ENCODE measurements at regions not wholly inside any gene's neighbourhood (a gene's known extent, or its start where the extent isn't known, plus 50 kb on each side); places are given as distances from the start of the nearest gene placed in this dataset.

- H3K9me3 ChIP-seq (ENCODE audit: control insufficient read depth, low read depth, low read length), result no peaks in the 10 kb centered on the region
Observed at GRCh38 chr6:160891690-160892089, 99.9 kb upstream of the MAP3K4 start.

DNA sequence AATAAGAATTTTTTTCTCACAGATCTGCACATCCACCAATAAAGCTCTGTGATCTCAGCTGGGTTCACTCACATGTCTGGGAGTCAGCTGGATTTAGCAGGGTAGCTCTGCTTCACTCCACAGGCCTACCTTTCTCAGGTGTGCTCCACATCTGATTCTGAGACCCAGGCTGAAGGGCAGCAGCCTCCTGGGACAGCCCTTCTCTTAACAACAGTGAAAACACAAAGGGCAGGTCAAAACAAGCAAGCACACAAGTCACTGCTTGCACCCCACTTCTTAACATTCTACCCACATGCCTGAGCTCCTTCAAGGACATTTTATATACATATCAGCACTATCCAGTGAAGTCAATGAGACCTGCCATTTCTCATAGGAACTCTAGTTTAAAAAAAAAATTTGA, 96.0 kb upstream of the MAP3K4 start:
- Histone ChIP-seq H3K4me3 (ENCODE audit: low read length) (no peak overlapping the region), H3K27ac (ENCODE audit: low read length) (no peak overlapping the region), H3K9me3 (ENCODE audit: control insufficient read depth, low read depth, low read length) (no peaks in the 10 kb centered on the region), H3K36me3 (ENCODE audit: control insufficient read depth, insufficient read depth, low read length) (no peaks in the 10 kb centered on the region), H3K4me1 (ENCODE audit: control insufficient read depth, insufficient read depth, low read length) (peaks cover 17% of the 10 kb centered on the region), H3K27me3 (ENCODE audit: control insufficient read depth, insufficient read depth, low read length) (no peaks in the 10 kb centered on the region)
- no peak for DNase-seq

More at GRCh38 chr6:160891690-160892089, 99.9 kb upstream of the MAP3K4 start:
- H3K27me3 ChIP-seq (ENCODE audit: control insufficient read depth, insufficient read depth, low read length), result no peaks in the 10 kb centered on the region
- H3K27ac ChIP-seq (ENCODE audit: low read length), result no peak overlapping the region
- no peaks in the 10 kb centered on the region for H3K36me3 ChIP-seq (ENCODE audit: control insufficient read depth, insufficient read depth, low read length)
- H3K4me3 ChIP-seq (ENCODE audit: low read length), result no peak overlapping the region
- DNase-seq, result no peak
- no peaks in the 10 kb centered on the region for H3K4me1 ChIP-seq (ENCODE audit: control insufficient read depth, insufficient read depth, low read length)
- no CpG with 5 or more reads among the region's 2 CpGs for WGBS (ENCODE audit: insufficient coverage, low lambda C conversion rate)

DNA sequence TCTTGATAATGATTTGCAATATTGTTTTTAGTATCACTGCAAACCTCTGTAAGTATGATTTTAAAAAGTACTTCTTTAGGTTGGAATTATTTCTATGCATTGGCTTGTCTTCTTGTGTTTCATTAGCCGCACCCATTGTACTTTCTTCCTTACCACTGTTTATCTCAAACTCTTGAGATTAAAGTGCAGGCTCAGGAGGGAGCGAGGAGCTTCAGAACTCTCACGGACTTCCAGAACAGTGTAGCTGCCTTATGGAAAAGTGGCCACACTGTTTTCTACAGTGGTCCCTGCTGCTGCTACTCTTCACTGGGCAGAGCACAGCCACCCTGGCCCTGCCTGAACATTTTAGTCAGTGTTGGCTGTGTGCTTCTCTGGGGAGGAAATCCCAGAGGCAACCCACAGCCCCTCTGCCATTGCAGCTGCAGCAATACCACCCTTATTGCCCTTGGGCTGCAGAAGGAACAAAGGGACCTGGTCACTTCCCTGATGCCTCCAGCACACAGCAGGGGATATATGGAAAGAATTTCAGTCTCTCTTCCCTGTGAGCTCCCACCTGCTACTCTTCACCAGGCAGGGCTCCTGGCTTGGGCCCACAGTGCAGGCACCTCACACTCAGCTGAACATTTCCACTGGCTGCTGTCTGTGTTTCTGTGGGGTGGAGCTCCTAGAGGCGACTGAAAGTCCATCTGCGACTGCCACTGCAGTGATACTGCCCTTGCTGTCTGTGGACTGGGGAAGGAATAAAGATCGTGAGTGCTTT, 91.7 kb upstream of the MAP3K4 start:
- no peaks in the 10 kb centered on the region for H3K9me3 ChIP-seq (ENCODE audit: control insufficient read depth, low read depth, low read length)
- H3K4me3 ChIP-seq (ENCODE audit: low read length), result no peak overlapping the region
- no peaks in the 10 kb centered on the region for H3K36me3 ChIP-seq (ENCODE audit: control insufficient read depth, insufficient read depth, low read length)
- DNase-seq, result peak; percentile 48 to 77
- H3K27me3 ChIP-seq (ENCODE audit: control insufficient read depth, insufficient read depth, low read length), result no peaks in the 10 kb centered on the region
- WGBS (ENCODE audit: insufficient coverage, low lambda C conversion rate), result no CpG with 5 or more reads among the region's 6 CpGs
- peaks cover 20% of the 10 kb centered on the region for H3K4me1 ChIP-seq (ENCODE audit: control insufficient read depth, insufficient read depth, low read length)
- peak overlapping the region; percentile 67 for H3K27ac ChIP-seq (ENCODE audit: low read length)

GRCh38 chr6:160911949-160912348, 79.6 kb upstream of the MAP3K4 start:
- no peak for DNase-seq
- Histone ChIP-seq H3K4me3 (ENCODE audit: low read length) (no peak overlapping the region), H3K27me3 (ENCODE audit: control insufficient read depth, insufficient read depth, low read length) (no peaks in the 10 kb centered on the region), H3K4me1 (ENCODE audit: control insufficient read depth, insufficient read depth, low read length) (no peaks in the 10 kb centered on the region), H3K27ac (ENCODE audit: low read length) (no peak overlapping the region), H3K36me3 (ENCODE audit: control insufficient read depth, insufficient read depth, low read length) (no peaks in the 10 kb centered on the region), H3K9me3 (ENCODE audit: control insufficient read depth, low read depth, low read length) (peaks cover 18% of the 10 kb centered on the region)
- 100% methylated on average over 1 of the region's 5 CpGs for WGBS (ENCODE audit: insufficient coverage, low lambda C conversion rate)

GRCh38 chr6:160912411-160912810, 79.2 kb upstream of the MAP3K4 start:
- H3K36me3 ChIP-seq (ENCODE audit: control insufficient read depth, insufficient read depth, low read length), result no peaks in the 10 kb centered on the region
- peaks cover 1% of the 10 kb centered on the region for H3K4me1 ChIP-seq (ENCODE audit: control insufficient read depth, insufficient read depth, low read length)
- WGBS (ENCODE audit: insufficient coverage, low lambda C conversion rate), result no CpG with 5 or more reads among the region's 6 CpGs
- DNase-seq, result no peak
- H3K27ac ChIP-seq (ENCODE audit: low read length), result no peak overlapping the region
- no peak overlapping the region for H3K4me3 ChIP-seq (ENCODE audit: low read length)
- H3K27me3 ChIP-seq (ENCODE audit: control insufficient read depth, insufficient read depth, low read length), result no peaks in the 10 kb centered on the region
- H3K9me3 ChIP-seq (ENCODE audit: control insufficient read depth, low read depth, low read length), result peaks cover 14% of the 10 kb centered on the region

DNA sequence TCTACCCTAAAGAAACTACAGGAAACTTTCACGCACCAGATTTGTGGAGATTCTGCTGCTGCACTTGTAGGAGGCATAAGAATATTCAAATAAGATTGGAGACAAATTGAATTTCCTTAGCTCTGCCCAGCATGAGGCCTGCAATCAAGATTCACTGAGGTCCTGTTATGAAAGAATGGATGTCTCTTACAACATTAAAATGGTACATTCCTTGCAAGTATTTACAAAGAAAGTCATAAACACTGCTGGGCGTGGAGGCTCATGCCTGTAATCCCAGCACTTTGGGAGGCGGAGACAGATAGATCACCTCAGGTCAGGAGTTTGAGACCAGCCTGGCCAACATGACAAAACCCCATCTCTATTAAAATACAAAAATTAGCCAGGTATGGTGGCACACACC, 74.0 kb upstream of the MAP3K4 start:
- no peak overlapping the region for H3K4me3 ChIP-seq (ENCODE audit: low read length)
- no peaks in the 10 kb centered on the region for H3K36me3 ChIP-seq (ENCODE audit: control insufficient read depth, insufficient read depth, low read length)
- peaks cover 8% of the 10 kb centered on the region for H3K9me3 ChIP-seq (ENCODE audit: control insufficient read depth, low read depth, low read length)
- peak overlapping the region; percentile 78 for H3K27ac ChIP-seq (ENCODE audit: low read length)
- H3K27me3 ChIP-seq (ENCODE audit: control insufficient read depth, insufficient read depth, low read length), result no peaks in the 10 kb centered on the region
- peaks cover 24% of the 10 kb centered on the region for H3K4me1 ChIP-seq (ENCODE audit: control insufficient read depth, insufficient read depth, low read length)
- DNase-seq, result peak; percentile 42 to 62
- no CpG with 5 or more reads among the region's 3 CpGs for WGBS (ENCODE audit: insufficient coverage, low lambda C conversion rate)

DNA sequence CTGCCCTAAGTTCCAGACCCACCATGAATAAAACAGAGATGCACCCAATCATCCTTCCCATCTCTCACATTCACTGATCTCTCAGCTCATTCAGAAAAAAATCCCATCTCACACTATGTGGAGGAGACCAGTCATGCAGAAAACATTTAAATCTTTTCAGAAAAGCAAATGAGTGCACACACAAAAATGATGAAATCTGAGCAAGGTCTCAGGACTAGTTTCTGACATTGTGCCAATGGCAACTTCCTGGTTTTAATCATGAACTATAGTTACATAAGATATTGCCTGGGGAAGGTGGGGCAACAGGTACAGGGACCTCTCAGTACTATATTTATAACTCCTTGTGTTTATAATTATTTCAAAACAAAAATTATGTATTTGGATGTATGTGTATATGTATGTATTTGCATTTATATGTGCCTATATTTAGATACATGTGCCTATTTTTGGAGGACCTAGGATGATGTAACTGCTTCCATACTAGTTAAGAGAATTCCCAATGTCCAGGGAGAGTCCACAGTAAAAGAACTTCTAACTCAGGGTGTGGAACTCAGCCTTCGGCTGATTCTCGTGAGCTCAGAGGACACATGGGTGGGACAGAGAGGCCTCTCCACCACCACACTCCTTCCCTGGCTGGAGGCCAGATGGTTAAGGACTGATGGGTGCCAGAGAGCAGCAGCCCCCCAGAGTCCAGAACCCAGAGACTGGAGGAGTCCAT, 71.7 kb upstream of the MAP3K4 start:
- peak; percentile 35 to 75 for DNase-seq
- Histone ChIP-seq H3K27me3 (ENCODE audit: control insufficient read depth, insufficient read depth, low read length) (no peaks in the 10 kb centered on the region), H3K36me3 (ENCODE audit: control insufficient read depth, insufficient read depth, low read length) (no peaks in the 10 kb centered on the region), H3K4me1 (ENCODE audit: control insufficient read depth, insufficient read depth, low read length) (peaks cover 24% of the 10 kb centered on the region), H3K4me3 (ENCODE audit: low read length) (no peak overlapping the region), H3K9me3 (ENCODE audit: control insufficient read depth, low read depth, low read length) (no peaks in the 10 kb centered on the region), H3K27ac (ENCODE audit: low read length) (peak overlapping the region; percentile 78)
- no CpG with 5 or more reads among the region's 2 CpGs for WGBS (ENCODE audit: insufficient coverage, low lambda C conversion rate)

- Histone ChIP-seq H3K36me3 (ENCODE audit: control insufficient read depth, insufficient read depth, low read length) (no peaks in the 10 kb centered on the region), H3K4me1 (ENCODE audit: control insufficient read depth, insufficient read depth, low read length) (peaks cover 24% of the 10 kb centered on the region), H3K4me3 (ENCODE audit: low read length) (no peak overlapping the region), H3K27ac (ENCODE audit: low read length) (no peak overlapping the region), H3K9me3 (ENCODE audit: control insufficient read depth, low read depth, low read length) (no peaks in the 10 kb centered on the region), H3K27me3 (ENCODE audit: control insufficient read depth, insufficient read depth, low read length) (no peaks in the 10 kb centered on the region)
- 80% methylated on average over 1 of the region's 3 CpGs for WGBS (ENCODE audit: insufficient coverage, low lambda C conversion rate)
- DNase-seq, result no peak
Observed at GRCh38 chr6:160921095-160921494, 70.5 kb upstream of the MAP3K4 start.

- Histone ChIP-seq H3K36me3 (ENCODE audit: control insufficient read depth, insufficient read depth, low read length) (no peaks in the 10 kb centered on the region), H3K27ac (ENCODE audit: low read length) (no peak overlapping the region), H3K4me1 (ENCODE audit: control insufficient read depth, insufficient read depth, low read length) (no peaks in the 10 kb centered on the region), H3K4me3 (ENCODE audit: low read length) (no peak overlapping the region), H3K27me3 (ENCODE audit: control insufficient read depth, insufficient read depth, low read length) (peaks cover 5% of the 10 kb centered on the region), H3K9me3 (ENCODE audit: control insufficient read depth, low read depth, low read length) (no peaks in the 10 kb centered on the region)
- DNase-seq, result no peak
- WGBS (ENCODE audit: insufficient coverage, low lambda C conversion rate), result 100% methylated on average over 2 of the region's 29 CpGs
Observed at GRCh38 chr6:160926281-160927276, 65.0 kb upstream of the MAP3K4 start.

DNA sequence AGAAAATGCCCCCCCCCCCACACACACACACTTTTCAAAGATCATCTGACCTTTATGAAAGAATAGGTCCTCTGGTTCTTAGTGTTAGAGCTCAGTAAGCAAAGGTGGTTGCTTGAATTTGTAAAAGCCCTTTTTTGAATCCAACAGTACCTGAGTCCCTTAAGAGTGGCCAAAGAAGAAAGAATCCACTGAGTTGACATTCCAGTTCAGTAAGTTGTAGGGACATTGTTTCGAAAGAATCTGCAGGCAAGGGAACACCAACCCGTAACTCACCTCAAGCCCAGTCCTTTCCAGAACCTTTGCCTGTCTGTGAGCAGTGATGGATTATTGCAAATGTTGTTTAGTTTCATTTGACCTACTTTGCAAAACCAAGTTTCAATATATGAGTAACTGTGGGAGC, 64.2 kb upstream of the MAP3K4 start:
- H3K27me3 ChIP-seq (ENCODE audit: control insufficient read depth, insufficient read depth, low read length), result peaks cover 6% of the 10 kb centered on the region
- H3K4me3 ChIP-seq (ENCODE audit: low read length), result no peak overlapping the region
- 100% methylated on average over 2 of the region's 2 CpGs for WGBS (ENCODE audit: insufficient coverage, low lambda C conversion rate)
- no peaks in the 10 kb centered on the region for H3K36me3 ChIP-seq (ENCODE audit: control insufficient read depth, insufficient read depth, low read length)
- DNase-seq, result no peak
- no peaks in the 10 kb centered on the region for H3K4me1 ChIP-seq (ENCODE audit: control insufficient read depth, insufficient read depth, low read length)
- H3K27ac ChIP-seq (ENCODE audit: low read length), result no peak overlapping the region
- H3K9me3 ChIP-seq (ENCODE audit: control insufficient read depth, low read depth, low read length), result no peaks in the 10 kb centered on the region
